Transverse colon (tissue), 4 donors: ENCODE measurements at regions not wholly inside any gene's neighbourhood (a gene's known extent, or its start where the extent isn't known, plus 50 kb on each side); places are given as distances from the start of the nearest gene placed in this dataset.

Source experiments
- DNase-seq: peaks from one replicate; pipeline ENCODE4 v3.0.0-alpha.2; 2019
- H3K27ac ChIP-seq, 4 donors: fragments of 200-600 bp; sonication (generic); 2 replicates each; pipeline ENCODE4 v1.5.1; 2016 to 2018; ENCODE audit warnings: inconsistent platforms in 4 of 4
- H3K27me3 ChIP-seq: fragments of 200-600 bp; sonication (generic); 2 replicates; pipeline ENCODE4 v1.5.1; 2017; ENCODE audit warnings: inconsistent platforms
- H3K36me3 ChIP-seq, 4 donors: fragments of 200-600 bp; sonication (generic); 2 replicates each; pipeline ENCODE4 v1.5.1; 2017 to 2019; ENCODE audit warnings: inconsistent platforms in 4 of 4
- H3K4me1 ChIP-seq, 4 donors: fragments of 200-600 bp; sonication (generic); 2 replicates each; pipeline ENCODE4 v1.5.1; 2017 to 2020; ENCODE audit warnings: inconsistent platforms in 4 of 4
- H3K4me3 ChIP-seq, 4 donors: fragments of 200-600 bp; sonication (generic); 1 replicate in 1 of 4; 2 replicates in 3 of 4; pipeline versions ENCODE4 v1.5.1 to v1.6.1; 2017 to 2019; ENCODE audit warnings: inconsistent platforms in 4 of 4
- H3K9me3 ChIP-seq, 2 donors: fragments of 200-600 bp; sonication (generic); 2 replicates each; pipeline ENCODE4 v1.5.1; 2017 to 2019; ENCODE audit warnings: inconsistent platforms in 2 of 2
- CTCF ChIP-seq, 5 experiments: fragments of 200-600 bp in 3 of 5; fragments of 450-650 bp in 2 of 5; sonication (generic) in 3 of 5; IDR thresholded peaks; 1 replicate in 2 of 5; 2 replicates in 3 of 5; pipeline ENCODE4 v1.5.1; 2016 to 2017; ENCODE audit warnings: antibody characterized with exemption in 5 of 5, inconsistent platforms in 3 of 5, mild to moderate bottlenecking in 2 of 5, moderate library complexity in 1 of 5
- EP300 ChIP-seq: sonication (generic); formaldehyde crosslinking; IDR thresholded peaks from one replicate; pipeline ENCODE4 v1.6.1; 2017; ENCODE audit warnings: antibody characterized with exemption, low read depth
- POLR2A ChIP-seq: fragments of 450-650 bp; IDR thresholded peaks from one replicate; pipeline ENCODE4 v1.6.1; 2016; ENCODE audit warnings: antibody characterized with exemption, mild to moderate bottlenecking, moderate library complexity
- POLR2AphosphoS5 ChIP-seq, 3 donors: sonication (generic); formaldehyde crosslinking; IDR thresholded peaks; one replicate each; pipeline ENCODE4 v1.6.1; 2016; ENCODE audit warnings: antibody characterized with exemption in 3 of 3
- WGBS, 2 donors: methylation state at CpG; one replicate each; pipeline ENCODE4 v1.1.5; 2018; ENCODE audit warnings: low coverage in 1 of 2; 5-methylcytosine and 5-hydroxymethylcytosine counted together
- in situ Hi-C, 4 donors: fragments of 200-750 bp; cut with MboI; loops; one replicate each; pipeline versions ENCODE4 v1.15.0 to v1.15.1; 2017; ENCODE audit warnings: low sequenced_read_pairs in 3 of 4, low pct_ligation_motif_present in 1 of 4, low pct_unique_long_range_greater_than_20kb in 1 of 4
- intact Hi-C: fragments of 100-400 bp; cut with DNase I; formaldehyde crosslinking; loops from one replicate; pipeline ENCODE4 v1.15.1; 2023; ENCODE audit warnings: low total_unique reads

GRCh38 chr10:78764846-78765430 lies 303.8 kb upstream of the ZMIZ1 start:
- Histone ChIP-seq H3K27me3 (no peaks in the 10 kb centered on the region), H3K36me3 (no peaks in the 10 kb centered on the region), H3K4me1 (peaks cover 0 to 10% (median 4%) of the 10 kb centered on the region in 4 donors), H3K27ac (no peak overlapping the region), H3K9me3 (no peaks in the 10 kb centered on the region), H3K4me3 (no peak overlapping the region)
- 96% methylated on average over 4 of the region's 4 CpGs; no CpG with 5 or more reads in 1 of the 2 donors for WGBS, 2 donors
- TF ChIP-seq CTCF (IDR thresholded peaks at IDR 0.05) = no peak
- no peak for TF ChIP-seq POLR2AphosphoS5 (IDR thresholded peaks at IDR 0.05)
- TF ChIP-seq POLR2A = no peak
- no peak for TF ChIP-seq EP300
- no peak for DNase-seq
- in situ Hi-C loops (no loop called here), intact Hi-C loops (no loop called here)

- H3K9me3 ChIP-seq = no peaks in the 10 kb centered on the region
- no peak for TF ChIP-seq POLR2AphosphoS5 (IDR thresholded peaks at IDR 0.05)
- TF ChIP-seq EP300 = no peak
- no peak for TF ChIP-seq POLR2A
- TF ChIP-seq CTCF (IDR thresholded peaks at IDR 0.05) = no peak
- no peak for DNase-seq
- no peaks in the 10 kb centered on the region for H3K36me3 ChIP-seq
- no peak overlapping the region for H3K4me3 ChIP-seq
- intact Hi-C loops = no loop called here
- no peak overlapping the region for H3K27ac ChIP-seq
- no peaks in the 10 kb centered on the region for H3K27me3 ChIP-seq
- in situ Hi-C loops = no loop called here
- 83% methylated on average over 9 to 16 of the region's 16 CpGs for WGBS, 2 donors
- H3K4me1 ChIP-seq = peaks cover 0 to 10% (median 4%) of the 10 kb centered on the region in 4 donors
These were observed 302.9 kb upstream of the ZMIZ1 start for GRCh38 chr10:78765726-78766335.

- Histone ChIP-seq H3K9me3 (no peaks in the 10 kb centered on the region), H3K27me3 (no peaks in the 10 kb centered on the region), H3K36me3 (no peaks in the 10 kb centered on the region), H3K27ac (no peak overlapping the region), H3K4me1 (peaks cover 0 to 11% (median 5%) of the 10 kb centered on the region in 4 donors), H3K4me3 (no peak overlapping the region)
- 91% methylated on average over 4 of the region's 4 CpGs; no CpG with 5 or more reads in 1 of the 2 donors for WGBS, 2 donors
- in situ Hi-C loops (no loop called here), intact Hi-C loops (no loop called here)
- TF ChIP-seq POLR2AphosphoS5 (IDR thresholded peaks at IDR 0.05) (no peak), POLR2A (no peak), EP300 (no peak), CTCF (IDR thresholded peaks at IDR 0.05) (no peak)
- DNase-seq = no peak
These were observed 302.2 kb upstream of the ZMIZ1 start for GRCh38 chr10:78766603-78767002.

GRCh38 chr10:78768041-78768835 lies 300.5 kb upstream of the ZMIZ1 start:
- no peaks in the 10 kb centered on the region for H3K36me3 ChIP-seq
- no peak overlapping the region for H3K27ac ChIP-seq
- H3K9me3 ChIP-seq = no peaks in the 10 kb centered on the region
- in situ Hi-C loops = no loop called here
- no peak overlapping the region for H3K4me3 ChIP-seq
- peaks cover 0 to 15% (median 3%) of the 10 kb centered on the region in 4 donors for H3K4me1 ChIP-seq
- 81 to 90% methylated on average over 2 to 14 of the region's 14 CpGs for WGBS, 2 donors
- TF ChIP-seq CTCF (IDR thresholded peaks at IDR 0.05) (no peak), POLR2A (no peak)
- no peak for DNase-seq
- intact Hi-C loops = no loop called here
- no peaks in the 10 kb centered on the region for H3K27me3 ChIP-seq
